Dermis blood vessel endothelial cell (primary cell): ENCODE measurements at regions not wholly inside any gene's neighbourhood (a gene's known extent, or its start where the extent isn't known, plus 50 kb on each side); places are given as distances from the start of the nearest gene placed in this dataset.

ENCODE experiments used
- DNase-seq: peaks from one replicate; pipeline ENCODE4 v3.0.0; 2010

DNA sequence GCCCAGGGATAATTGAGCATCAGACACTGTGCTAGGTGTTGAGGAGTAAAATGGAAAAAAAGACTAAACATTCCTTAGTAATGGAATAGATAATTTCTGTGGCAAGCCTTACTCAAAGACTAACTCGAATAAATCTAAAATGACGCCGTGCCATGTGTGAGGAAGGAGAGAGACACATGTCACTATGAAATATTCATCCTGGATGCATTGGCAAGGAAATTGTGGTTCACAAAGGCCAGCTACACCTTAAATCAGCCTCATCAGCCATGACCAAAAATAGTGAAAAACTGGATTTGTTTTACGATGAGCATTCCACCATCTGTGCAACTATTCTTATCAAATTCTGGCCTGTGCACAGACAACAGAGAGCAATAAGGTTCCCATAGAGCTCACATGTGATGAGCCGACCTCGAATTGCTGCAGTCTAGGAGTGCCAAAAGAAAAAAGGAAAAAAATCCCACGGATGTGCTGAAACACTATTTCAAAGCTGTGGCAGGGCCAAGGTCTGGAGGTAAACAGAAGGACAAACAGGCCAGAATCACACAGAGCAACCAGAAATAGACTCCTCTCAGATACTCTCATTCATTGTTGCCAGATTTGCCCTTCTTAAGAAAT is 505.7 kb downstream of the EFNB2 start:
- no peak for DNase-seq

- no peak for DNase-seq
These were observed 506.6 kb downstream of the EFNB2 start for GRCh38 chr13:106028911-106029310.

GRCh38 chr13:106011600-106011999 is 523.9 kb downstream of the EFNB2 start:
- no peak for DNase-seq

GRCh38 chr13:106010836-106011235 is 524.6 kb downstream of the EFNB2 start:
- DNase-seq, result no peak

DNA sequence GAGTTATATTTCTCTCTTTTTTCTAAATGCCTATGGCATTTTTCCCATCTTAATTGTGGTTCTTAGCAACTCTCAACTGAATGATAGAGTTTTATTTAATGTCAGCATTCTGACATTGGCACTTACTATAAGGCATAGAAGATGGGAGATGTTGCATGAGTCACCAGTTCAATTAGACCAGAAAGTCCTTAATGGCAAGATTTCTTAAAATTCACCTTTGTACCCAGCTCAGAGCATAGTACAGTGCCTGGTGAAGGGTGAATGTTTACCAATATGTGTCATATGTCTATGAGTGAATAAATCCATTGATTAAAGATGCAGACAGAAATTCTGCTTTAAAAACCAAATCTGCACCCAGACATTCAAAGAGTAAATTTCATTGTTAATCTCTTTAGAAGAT is 526.9 kb downstream of the EFNB2 start:
- no peak for DNase-seq

DNA sequence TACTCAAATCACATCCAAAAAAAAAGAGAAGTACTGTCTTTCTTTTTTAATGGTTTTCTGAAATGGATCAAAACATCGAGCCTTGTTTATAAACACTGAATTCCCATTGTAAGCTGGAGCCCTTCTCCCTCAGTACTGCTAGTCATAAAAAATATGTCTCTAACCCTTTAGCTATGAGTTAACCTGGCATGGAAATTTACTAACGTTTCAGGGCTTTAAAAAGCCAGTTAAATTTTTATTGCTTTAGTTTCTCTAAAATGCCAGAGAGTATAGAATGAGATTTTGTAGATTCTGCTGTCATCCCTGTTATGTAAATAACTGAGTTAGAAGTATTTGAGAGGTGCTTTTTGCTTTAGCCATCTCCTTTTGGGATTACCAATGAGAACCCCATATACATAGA is 528.3 kb downstream of the EFNB2 start:
- DNase-seq, result no peak

GRCh38 chr13:106003651-106004050 is 531.8 kb downstream of the EFNB2 start:
- DNase-seq, result no peak

DNA sequence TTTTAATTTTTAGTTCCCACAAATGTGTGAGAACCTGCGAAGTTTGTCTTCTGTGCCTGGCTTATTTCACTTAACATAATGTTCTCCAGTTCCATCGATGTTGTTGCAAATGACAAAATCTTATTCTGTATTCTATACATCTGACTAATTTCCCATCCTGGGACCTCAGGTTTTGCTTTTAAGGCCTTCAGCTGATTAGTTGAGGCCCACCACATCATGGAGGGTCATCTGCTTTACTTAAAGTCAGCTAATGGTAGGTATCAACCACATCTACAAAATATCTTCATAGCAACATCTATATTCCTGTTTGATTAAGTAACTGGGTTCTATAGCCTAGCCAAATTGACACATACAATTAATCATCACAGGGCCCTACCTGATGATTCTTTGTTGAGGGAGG is 534.0 kb downstream of the EFNB2 start:
- no peak for DNase-seq

DNA sequence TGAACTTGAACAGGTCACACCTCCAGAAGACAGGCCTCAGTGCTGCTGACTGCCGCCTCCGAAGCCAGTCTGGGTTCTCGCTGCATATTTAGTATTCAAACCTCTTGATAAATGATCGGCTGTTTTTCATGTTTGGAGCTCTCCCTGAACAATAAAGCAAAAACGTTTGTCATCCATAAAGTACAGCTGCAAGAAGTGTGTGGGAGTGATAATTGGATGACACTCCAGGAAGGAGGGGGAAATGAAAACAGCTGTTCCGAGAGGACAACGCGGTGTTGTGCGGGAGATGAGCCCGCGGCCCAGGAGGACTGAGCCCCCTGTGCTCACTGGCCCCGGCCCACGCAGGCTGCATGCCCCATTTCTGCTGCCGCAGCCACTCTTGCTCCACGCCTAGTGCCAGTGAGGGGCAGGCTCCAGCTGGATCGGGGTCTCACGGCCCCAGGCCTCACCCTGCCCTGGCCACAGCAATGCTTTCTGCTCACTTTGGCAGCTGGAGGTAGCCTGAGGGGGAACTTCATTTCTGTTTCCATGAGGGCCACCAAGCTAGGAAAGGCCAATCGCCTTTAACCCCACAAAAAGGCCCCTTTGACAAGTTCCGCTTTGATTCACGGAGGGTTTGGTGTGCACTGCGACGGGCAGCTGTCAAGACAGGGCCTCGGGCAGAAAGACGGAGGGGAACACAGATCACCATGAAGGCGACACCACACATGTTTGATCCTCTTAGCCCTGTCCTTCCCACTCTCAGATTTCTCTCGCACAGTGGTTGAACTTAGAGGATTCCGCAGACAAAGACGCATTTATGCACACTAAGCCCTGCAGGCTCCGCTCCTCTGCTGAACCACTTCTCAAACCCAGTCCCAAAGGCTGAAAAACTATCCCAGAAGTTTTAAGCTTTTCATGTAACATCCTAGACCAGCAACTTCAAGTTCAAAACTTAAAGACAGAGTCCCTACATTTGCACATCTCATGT is 537.6 kb downstream of the EFNB2 start:
- DNase-seq, result no peak

DNA sequence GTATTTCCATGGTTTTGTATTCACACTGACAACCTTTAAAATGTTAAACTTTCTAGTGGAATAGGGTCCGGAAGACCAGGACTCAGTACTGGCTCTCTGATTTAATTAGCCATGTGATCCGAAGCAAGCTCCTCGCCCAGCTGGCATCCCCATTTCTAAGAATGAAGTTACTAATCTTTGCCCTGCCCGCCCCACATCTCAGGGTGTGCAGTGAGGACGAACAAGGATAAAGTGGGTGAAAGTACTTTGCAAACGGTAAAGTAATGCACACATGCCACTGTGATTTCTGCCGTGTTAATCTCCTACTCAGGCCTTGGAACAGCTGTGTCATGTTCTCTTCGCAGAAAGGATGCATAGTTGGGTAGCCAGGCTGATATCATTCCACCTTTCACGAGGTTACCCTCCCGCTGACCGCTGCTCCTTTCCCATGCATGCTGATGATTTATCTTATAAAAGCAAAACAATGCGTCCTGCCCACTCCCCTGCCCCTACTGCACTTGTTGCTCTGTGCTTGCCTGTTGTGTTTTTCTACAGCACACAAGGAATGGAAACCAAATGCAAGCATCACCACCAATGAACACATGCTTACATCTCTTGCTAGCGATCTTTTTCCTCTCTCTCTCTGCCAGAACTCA is 539.0 kb downstream of the EFNB2 start:
- no peak for DNase-seq

DNA sequence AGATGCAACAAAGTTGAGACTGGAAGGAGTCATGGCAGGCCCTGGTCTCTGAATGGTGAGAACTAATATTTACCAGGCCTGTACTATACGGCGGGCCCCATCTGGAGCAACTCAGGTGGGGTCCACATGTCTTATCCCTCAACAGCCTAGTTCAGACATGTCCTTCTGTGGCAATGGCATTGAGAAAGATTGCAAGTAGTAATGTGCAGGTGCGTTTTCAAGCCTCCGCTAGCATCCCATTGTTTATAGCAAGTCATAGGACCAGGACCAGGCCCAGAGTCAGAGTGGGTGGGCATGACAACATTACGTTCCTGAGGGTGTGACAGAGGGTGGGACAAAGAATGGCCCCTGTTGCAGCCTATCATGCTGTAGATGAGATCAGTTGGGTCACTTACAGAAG is 541.1 kb downstream of the EFNB2 start:
- DNase-seq, result no peak

- DNase-seq, result no peak
These were observed 543.7 kb downstream of the EFNB2 start for GRCh38 chr13:105991622-105992277.

DNA sequence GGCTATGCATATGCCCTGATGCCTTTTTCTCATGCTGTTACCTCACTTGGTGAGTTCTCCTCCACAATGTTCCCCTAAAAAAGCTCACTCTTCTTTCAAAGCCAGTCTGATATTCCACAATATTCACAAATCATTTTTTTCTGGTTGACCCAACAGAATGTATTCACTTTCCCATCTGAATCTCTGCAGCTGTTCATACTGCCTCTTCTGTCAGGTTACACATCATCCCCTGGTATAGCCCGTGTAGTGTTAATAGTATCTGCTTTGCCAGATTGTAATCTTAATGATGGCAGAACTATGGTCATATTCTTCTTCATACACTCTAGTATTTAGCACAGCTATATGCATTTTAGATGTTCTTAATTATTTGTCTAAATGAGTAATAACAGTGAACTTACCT is 544.3 kb downstream of the EFNB2 start:
- no peak for DNase-seq

GRCh38 chr13:105990256-105990958 is 545.1 kb downstream of the EFNB2 start:
- DNase-seq, result no peak

DNA sequence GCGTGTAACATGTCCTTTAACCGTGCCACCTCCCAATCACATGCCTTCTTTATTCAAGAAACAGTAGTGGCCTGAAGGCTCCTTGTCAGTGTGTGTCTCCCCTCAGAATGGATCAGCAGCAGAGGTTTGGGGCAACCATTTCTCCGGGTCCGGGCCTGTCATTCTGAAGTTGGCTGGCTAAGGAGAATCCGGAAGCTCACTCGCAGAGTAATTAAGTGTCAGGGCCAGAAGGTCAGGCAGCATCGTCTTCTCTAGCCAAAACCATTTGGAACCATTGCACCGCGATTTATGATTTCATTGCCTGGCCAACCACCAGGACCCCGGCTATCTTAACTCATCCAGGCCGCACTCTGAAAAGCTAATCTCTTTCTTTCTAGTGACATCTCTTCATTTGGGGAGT is 550.8 kb downstream of the EFNB2 start:
- DNase-seq, result no peak

DNA sequence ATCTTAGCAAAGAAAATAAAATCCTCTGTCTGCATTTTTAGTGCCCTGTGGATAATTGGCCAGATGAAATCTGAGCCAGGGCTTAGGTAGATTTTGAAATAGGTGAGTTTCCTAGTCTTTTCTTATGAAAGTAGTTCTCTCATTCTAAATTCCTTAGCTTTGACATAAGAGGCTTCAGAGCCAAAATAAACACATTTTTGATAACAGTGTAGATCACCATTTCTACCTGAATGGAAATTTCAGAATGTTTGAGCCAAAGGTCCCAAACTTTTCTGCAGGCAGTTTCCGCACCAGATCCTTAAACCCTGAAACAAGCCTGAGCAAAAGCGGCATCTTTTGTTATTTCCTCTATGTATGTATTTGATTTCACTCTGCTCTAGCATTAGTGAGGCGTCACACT is 551.2 kb downstream of the EFNB2 start:
- no peak for DNase-seq

DNA sequence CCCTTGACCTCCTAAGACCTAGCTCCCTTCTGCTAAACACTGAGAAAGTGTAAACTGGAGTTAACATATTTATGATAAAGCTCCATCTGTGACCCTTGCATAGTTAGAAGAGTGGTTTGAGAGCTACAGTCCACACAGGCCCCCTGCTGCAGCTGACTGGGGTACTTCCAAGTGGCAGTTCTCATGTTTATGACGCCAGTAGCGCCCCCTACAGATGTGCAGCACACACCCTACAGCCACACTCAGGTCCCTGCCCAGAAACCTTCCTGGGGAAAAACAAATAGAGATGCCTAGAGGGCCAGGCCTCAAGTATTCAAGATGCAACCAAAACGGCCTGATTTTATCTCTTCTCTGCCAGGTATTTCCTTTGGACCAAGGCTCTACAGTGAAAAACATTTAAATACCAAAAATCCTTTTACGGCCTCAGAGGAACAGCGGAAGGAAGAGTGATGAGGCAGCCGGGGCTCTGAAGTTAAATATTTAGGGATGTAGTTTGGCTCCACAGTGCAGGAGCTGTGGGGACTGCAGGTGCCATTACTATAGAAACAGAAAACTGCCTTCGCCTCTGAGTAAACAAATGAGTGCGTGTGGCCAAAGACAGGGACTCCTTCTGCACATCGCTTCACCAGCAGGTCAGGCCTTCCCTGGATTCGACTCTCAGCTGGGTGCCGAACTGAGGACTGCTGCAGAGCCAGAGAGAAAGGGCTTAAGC is 553.1 kb downstream of the EFNB2 start:
- no peak for DNase-seq

DNA sequence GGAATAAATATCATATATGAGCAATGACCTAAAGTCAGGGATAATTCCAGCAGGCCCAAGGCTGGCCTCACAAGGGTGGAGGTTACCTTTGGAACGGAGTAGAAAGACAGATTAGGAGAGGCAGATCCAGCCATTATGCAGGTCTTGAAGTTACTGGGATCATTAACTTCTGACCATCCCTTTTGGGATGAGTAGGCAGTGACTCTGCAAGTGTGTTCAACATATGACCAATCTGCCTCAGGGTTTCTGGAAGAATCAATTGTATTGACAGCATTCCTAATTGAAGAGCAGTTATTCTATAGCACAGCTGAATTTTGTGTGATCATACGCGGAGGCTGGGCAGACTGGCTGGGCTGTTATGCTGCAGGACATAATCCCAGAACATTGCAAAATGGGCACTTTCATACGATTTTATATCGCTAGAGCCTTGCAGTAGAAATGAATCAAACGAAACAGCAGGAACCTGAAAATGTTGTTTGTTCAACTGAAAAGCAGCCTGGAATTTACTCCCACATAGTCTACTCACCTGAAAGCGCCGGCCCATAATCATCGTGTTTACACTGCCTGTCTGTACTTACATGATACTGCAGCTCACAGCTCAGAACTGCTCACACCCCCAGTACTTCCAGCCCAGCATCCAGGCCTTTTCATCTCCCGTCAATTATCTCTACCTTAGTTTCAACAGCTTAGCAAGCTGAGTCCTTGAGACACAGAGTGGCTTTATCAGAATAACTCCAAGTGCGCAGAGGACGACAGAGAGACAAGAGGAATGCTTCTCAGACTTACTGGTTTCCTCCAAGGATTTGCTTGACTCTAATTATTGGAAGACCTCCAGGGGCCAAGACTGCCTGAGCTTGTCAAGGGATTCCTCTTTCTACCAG is 556.1 kb downstream of the EFNB2 start:
- no peak for DNase-seq

DNA sequence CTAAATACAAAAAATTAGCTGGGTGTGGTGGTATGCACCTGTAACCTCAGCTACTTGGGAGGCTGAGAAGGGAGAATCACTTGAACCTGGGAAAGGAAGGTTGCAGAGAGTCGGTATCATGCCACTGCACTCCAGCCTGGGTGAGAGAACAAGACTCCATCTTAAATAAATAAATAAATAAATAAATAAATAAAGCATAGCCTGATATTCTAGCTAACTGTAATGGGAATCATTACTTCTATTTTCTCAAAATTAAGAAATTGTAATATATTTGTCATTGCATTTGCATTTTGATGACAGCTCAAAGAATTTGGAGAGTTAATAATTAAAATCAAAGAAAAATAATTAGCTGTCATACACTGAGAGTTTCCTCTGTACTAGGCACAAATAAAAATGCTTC is 561.1 kb downstream of the EFNB2 start:
- DNase-seq, result no peak

GRCh38 chr13:105972811-105973590 is 562.5 kb downstream of the EFNB2 start:
- no peak for DNase-seq
